ENCODE measurements at regions not wholly inside any gene's neighbourhood (a gene's known extent, or its start where the extent isn't known, plus 50 kb on each side); places are given as distances from the start of the nearest gene placed in this dataset.
"Not testable (repeated sequence)": the region's sequence is repeated elsewhere in the genome, so short reads cannot be mapped to it uniquely, and the experiment has no call there.

GRCh38 chr1:30165116-30165515 lies 558.3 kb downstream of the MATN1 start:
- H3K27me3 Mint-ChIP-seq, result peaks cover 22 to 51% of the 10 kb centered on the region in 2 donors
- DNase-seq (no peak), ATAC-seq (replicated peaks) (no peak)
- H3K36me3 Mint-ChIP-seq, result no peaks in the 10 kb centered on the region
- no peak overlapping the region for H3K27ac Mint-ChIP-seq
- H3K9me3 Mint-ChIP-seq, result peaks cover 0 to 2% of the 10 kb centered on the region in 2 donors
- no peaks in the 10 kb centered on the region for H3K4me1 Mint-ChIP-seq
- H3K4me3 Mint-ChIP-seq, result no peak overlapping the region

- Mint-ChIP-seq H3K4me3 (no peak overlapping the region), H3K27ac (no peak overlapping the region), H3K27me3 (peaks cover 22 to 51% of the 10 kb centered on the region in 2 donors), H3K4me1 (no peaks in the 10 kb centered on the region), H3K36me3 (no peaks in the 10 kb centered on the region), H3K9me3 (peaks cover 0 to 2% of the 10 kb centered on the region in 2 donors)
- ATAC-seq (replicated peaks) (no peak), DNase-seq (no peak)
These were observed 558.7 kb downstream of the MATN1 start for GRCh38 chr1:30164693-30165092.

GRCh38 chr1:30162565-30162964 lies 560.8 kb downstream of the MATN1 start:
- H3K9me3 Mint-ChIP-seq, result no peaks in the 10 kb centered on the region
- peaks cover 26 to 59% of the 10 kb centered on the region in 2 donors for H3K27me3 Mint-ChIP-seq
- no peaks in the 10 kb centered on the region for H3K36me3 Mint-ChIP-seq
- ATAC-seq (replicated peaks) (no peak), DNase-seq (no peak)
- no peak overlapping the region for H3K27ac Mint-ChIP-seq
- H3K4me3 Mint-ChIP-seq, result no peak overlapping the region
- no peaks in the 10 kb centered on the region for H3K4me1 Mint-ChIP-seq

DNA sequence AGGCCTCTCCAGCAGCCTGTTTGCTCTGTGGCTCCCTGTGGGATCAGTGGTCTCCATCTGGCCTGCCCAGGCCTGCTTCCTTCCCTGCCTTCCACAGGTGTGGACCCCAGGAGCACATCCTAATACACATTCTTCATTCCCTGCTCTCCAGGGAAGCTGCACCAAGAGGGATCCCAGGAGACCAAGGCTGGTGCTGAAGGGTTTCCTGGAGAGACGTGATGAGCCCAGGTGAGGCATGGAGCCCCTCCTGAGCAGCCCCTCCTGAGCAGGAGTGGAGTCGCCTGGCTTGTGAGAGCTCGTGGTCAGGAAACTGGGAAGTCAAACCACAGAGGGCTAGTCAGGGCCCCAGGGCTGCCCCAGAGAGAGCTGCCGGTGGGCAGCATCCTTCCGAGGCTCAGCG lies 561.4 kb downstream of the MATN1 start:
- DNase-seq (no peak), ATAC-seq (replicated peaks) (no peak)
- H3K4me3 Mint-ChIP-seq, result no peak overlapping the region
- H3K36me3 Mint-ChIP-seq, result no peaks in the 10 kb centered on the region
- H3K27ac Mint-ChIP-seq, result no peak overlapping the region
- H3K4me1 Mint-ChIP-seq, result no peaks in the 10 kb centered on the region
- peaks cover 27 to 61% of the 10 kb centered on the region in 2 donors for H3K27me3 Mint-ChIP-seq
- H3K9me3 Mint-ChIP-seq, result no peaks in the 10 kb centered on the region

DNA sequence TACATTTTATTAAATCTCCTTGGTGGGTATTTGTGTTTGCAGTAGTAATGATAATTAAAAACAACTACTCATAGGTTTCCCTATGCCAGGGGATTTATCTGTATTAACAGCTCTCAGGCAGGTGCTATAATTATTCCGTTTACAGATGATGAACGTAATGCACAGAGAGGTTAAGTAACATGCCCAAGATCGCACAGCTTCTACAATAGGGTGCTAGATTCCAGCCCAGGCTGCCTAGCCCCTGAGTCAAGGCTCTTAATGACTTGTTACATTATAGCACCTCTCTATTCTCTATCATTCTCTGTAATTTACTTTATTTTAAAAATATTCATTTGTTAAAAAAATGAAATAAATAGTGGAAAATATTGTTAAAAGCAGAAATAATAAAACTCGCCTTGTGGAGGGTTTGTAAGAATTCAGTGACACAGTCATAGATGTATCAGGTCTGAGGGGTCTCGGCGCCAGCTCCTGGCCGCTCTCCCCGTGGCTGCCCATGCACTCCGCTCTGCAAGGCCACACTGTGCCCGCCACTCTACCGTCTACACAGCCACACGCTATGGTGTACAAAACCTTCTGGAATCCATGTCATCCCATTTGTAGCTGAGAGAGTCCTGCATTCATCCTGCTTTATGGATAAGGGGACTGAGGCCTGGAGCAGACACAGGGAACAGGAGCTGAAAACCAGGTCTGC lies 562.2 kb downstream of the MATN1 start:
- H3K4me3 Mint-ChIP-seq, result no peak overlapping the region
- H3K9me3 Mint-ChIP-seq, result peaks cover 0 to 1% of the 10 kb centered on the region in 2 donors
- no peaks in the 10 kb centered on the region for H3K36me3 Mint-ChIP-seq
- no peaks in the 10 kb centered on the region for H3K4me1 Mint-ChIP-seq
- H3K27me3 Mint-ChIP-seq, result peaks cover 31 to 61% of the 10 kb centered on the region in 2 donors
- H3K27ac Mint-ChIP-seq, result no peak overlapping the region
- DNase-seq, result no peak
- no peak for ATAC-seq (replicated peaks)

- H3K9me3 Mint-ChIP-seq, result peaks cover 0 to 8% of the 10 kb centered on the region in 2 donors
- H3K27me3 Mint-ChIP-seq, result peaks cover 24 to 55% of the 10 kb centered on the region in 2 donors
- peaks cover 0 to 2% of the 10 kb centered on the region in 2 donors for H3K36me3 Mint-ChIP-seq
- H3K4me1 Mint-ChIP-seq, result no peaks in the 10 kb centered on the region
- ATAC-seq (replicated peaks) (no peak), DNase-seq (no peak)
- no peak overlapping the region for H3K4me3 Mint-ChIP-seq
- H3K27ac Mint-ChIP-seq, result no peak overlapping the region
These were observed 564.4 kb downstream of the MATN1 start for GRCh38 chr1:30159015-30159414.

DNA sequence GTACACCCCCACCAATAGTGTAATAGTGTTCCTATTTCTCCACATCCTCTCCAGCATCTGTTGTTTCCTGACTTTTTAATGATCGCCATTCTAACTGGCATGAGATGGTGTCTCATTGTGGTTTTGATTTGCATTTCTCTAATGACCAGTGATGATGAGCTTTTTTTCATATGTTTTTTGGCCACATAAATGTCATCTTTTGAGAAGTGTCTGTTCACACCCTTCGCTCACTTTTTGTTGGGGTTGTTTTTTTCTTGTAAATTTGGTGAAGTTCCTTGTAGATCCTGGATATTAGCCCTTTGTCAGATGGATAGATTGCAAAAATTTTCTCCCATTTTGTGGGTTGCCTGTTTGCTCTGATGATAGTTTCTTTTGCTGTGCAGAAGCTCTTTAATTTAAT lies 567.7 kb downstream of the MATN1 start:
- not testable (repeated sequence) for H3K27ac Mint-ChIP-seq; ATAC-seq (replicated peaks); H3K4me1 Mint-ChIP-seq; H3K36me3 Mint-ChIP-seq; H3K4me3 Mint-ChIP-seq; DNase-seq
- peaks cover 9 to 32% of the 10 kb centered on the region in 2 donors for H3K27me3 Mint-ChIP-seq
- H3K9me3 Mint-ChIP-seq, result peaks cover 11 to 12% of the 10 kb centered on the region in 2 donors

GRCh38 chr1:30155253-30155652 lies 568.1 kb downstream of the MATN1 start:
- ATAC-seq (replicated peaks); H3K27ac Mint-ChIP-seq; H3K4me3 Mint-ChIP-seq: not testable (repeated sequence)

DNA sequence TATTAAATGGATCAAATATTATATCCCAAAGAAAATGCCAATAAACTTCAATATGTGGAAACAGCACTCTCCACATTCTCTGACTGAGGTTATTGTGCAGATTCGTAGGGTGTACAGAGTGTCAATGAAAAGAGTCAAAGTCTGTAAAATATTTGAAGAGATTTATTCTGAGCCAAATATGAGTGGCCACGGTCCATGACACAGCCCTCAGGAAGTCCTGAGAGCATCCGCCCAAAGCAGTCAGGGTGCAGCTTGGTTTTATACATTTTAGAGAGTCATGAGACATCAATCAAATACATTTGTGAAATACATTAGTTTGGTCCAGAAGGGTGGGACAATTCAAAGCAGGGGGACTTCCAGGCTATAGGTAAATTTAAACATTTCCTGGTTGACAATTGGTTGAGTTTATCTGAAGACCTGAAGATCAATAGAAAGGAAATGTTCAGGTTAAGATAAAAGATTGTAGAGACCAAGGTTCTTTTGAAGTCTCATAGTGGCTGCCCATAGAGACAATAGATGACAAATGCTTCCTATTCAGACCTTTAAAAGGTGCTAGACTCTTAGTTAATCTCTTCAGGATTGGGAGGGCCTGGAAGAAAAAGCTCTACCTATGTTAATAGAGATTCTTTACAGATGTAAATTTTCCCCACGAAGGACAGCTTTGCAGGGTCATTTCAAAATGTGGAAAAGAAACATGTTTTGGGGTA lies 569.5 kb downstream of the MATN1 start:
- no peak overlapping the region for H3K27ac Mint-ChIP-seq
- no peaks in the 10 kb centered on the region for H3K4me1 Mint-ChIP-seq
- ATAC-seq (replicated peaks), result no peak
- no peak overlapping the region for H3K4me3 Mint-ChIP-seq
- peaks cover 7 to 31% of the 10 kb centered on the region in 2 donors for H3K27me3 Mint-ChIP-seq
- H3K9me3 Mint-ChIP-seq, result peaks cover 11 to 12% of the 10 kb centered on the region in 2 donors
- no peak for DNase-seq
- peaks cover 0 to 2% of the 10 kb centered on the region in 2 donors for H3K36me3 Mint-ChIP-seq

More at GRCh38 chr1:30155253-30155652, 568.1 kb downstream of the MATN1 start:
- H3K36me3 Mint-ChIP-seq, H3K4me1 Mint-ChIP-seq, DNase-seq: not testable (repeated sequence)
- peaks cover 11 to 12% of the 10 kb centered on the region in 2 donors for H3K9me3 Mint-ChIP-seq
- peaks cover 9 to 32% of the 10 kb centered on the region in 2 donors for H3K27me3 Mint-ChIP-seq

DNA sequence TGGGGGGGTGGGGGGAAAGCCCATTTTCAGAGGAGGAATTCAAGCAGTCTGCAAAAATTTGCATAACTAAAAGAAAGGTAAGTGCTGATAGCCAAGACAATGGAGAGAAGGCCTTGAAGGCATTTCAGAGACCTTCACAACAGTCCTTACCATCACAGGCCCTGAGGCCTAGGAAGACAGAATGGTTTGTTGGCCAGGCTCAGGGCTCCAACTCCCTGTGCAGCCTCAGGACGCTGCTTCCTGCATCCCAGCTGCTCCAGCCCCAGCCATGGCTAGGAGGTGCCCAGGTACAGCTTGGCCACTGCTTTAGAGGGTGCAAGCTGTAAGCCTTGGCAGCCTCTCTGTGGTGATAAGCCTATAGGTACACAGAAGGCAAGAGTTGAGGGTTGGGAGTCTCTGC lies 571.6 kb downstream of the MATN1 start:
- DNase-seq, result no peak
- no peak for ATAC-seq (replicated peaks)
- H3K27me3 Mint-ChIP-seq, result peaks cover 9 to 16% of the 10 kb centered on the region in 2 donors
- H3K27ac Mint-ChIP-seq, result no peak overlapping the region
- H3K4me3 Mint-ChIP-seq, result no peak overlapping the region
- no peaks in the 10 kb centered on the region for H3K4me1 Mint-ChIP-seq
- peaks cover 11 to 12% of the 10 kb centered on the region in 2 donors for H3K9me3 Mint-ChIP-seq
- peaks cover 0 to 2% of the 10 kb centered on the region in 2 donors for H3K36me3 Mint-ChIP-seq

GRCh38 chr1:30151119-30151518 lies 572.3 kb downstream of the MATN1 start:
- H3K27me3 Mint-ChIP-seq, result peaks cover 11 to 16% of the 10 kb centered on the region in 2 donors
- ATAC-seq (replicated peaks), result no peak

DNA sequence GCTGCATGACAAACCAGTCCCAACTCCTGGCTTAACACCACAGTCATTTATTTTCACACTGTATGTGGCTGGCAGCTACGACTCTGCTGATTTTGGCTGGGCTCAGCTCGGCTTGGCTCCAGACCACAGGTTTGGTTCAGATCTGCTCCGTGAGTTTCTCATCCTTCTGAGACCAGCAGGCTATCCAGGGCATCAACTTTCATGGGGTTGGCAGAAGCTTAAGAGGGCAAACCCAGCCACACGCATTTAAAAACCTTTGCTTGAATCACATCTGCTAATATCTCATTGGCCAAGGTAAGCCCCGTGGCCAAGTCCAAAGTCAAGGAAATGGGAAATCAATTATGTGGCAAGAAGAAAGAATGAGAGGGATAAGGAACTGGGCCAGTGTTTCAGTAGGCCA lies 574.2 kb downstream of the MATN1 start:
- Mint-ChIP-seq H3K27me3 (peaks cover 19 to 24% of the 10 kb centered on the region in 2 donors), H3K27ac (no peak overlapping the region), H3K4me3 (no peak overlapping the region), H3K9me3 (peaks cover 5 to 11% of the 10 kb centered on the region in 2 donors), H3K4me1 (no peaks in the 10 kb centered on the region), H3K36me3 (no peaks in the 10 kb centered on the region)
- DNase-seq, result no peak
- no peak for ATAC-seq (replicated peaks)

More at GRCh38 chr1:30151119-30151518, 572.3 kb downstream of the MATN1 start:
- Mint-ChIP-seq H3K9me3 (peaks cover 11% of the 10 kb centered on the region in 2 donors), H3K27ac (no peak overlapping the region), H3K4me3 (no peak overlapping the region), H3K4me1 (no peaks in the 10 kb centered on the region), H3K36me3 (peaks cover 0 to 2% of the 10 kb centered on the region in 2 donors)
- no peak for DNase-seq

- no peak overlapping the region for H3K4me3 Mint-ChIP-seq
- H3K27ac Mint-ChIP-seq, result no peak overlapping the region
- H3K36me3 Mint-ChIP-seq, result no peaks in the 10 kb centered on the region
- no peak for DNase-seq
- no peaks in the 10 kb centered on the region for H3K4me1 Mint-ChIP-seq
- peaks cover 19 to 27% of the 10 kb centered on the region in 2 donors for H3K27me3 Mint-ChIP-seq
- peaks cover 10 to 11% of the 10 kb centered on the region in 2 donors for H3K9me3 Mint-ChIP-seq
- ATAC-seq (replicated peaks), result no peak
These were observed 574.7 kb downstream of the MATN1 start for GRCh38 chr1:30148676-30149075.

DNA sequence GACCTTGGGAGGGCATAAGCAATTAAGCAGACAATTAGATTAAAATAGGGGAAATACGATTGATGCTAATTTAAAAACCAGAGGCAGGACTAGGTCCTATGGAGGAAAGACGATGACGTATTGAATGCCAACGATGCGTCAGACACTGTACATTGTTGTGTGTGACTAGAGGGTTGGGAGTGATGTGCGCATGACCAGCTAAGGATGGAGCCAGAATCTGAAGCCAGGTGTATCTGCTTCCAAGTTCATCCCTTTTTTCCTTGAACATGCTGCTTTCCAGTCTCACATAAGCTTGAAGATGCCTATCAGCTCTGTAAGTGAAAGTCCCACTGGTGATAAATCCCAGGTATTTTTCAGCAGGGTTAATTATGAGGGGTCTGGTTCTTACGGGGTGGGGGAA lies 576.2 kb downstream of the MATN1 start:
- Mint-ChIP-seq H3K27ac (no peak overlapping the region), H3K27me3 (peaks cover 19 to 27% of the 10 kb centered on the region in 2 donors), H3K9me3 (peaks cover 7 to 11% of the 10 kb centered on the region in 2 donors), H3K36me3 (no peaks in the 10 kb centered on the region), H3K4me3 (no peak overlapping the region), H3K4me1 (no peaks in the 10 kb centered on the region)
- DNase-seq (no peak), ATAC-seq (replicated peaks) (no peak)

- H3K4me1 Mint-ChIP-seq, result no peaks in the 10 kb centered on the region
- no peaks in the 10 kb centered on the region for H3K36me3 Mint-ChIP-seq
- peaks cover 21 to 27% of the 10 kb centered on the region in 2 donors for H3K27me3 Mint-ChIP-seq
- H3K9me3 Mint-ChIP-seq, result peaks cover 5 to 10% of the 10 kb centered on the region in 2 donors
- no peak for DNase-seq
- no peak overlapping the region for H3K27ac Mint-ChIP-seq
- H3K4me3 Mint-ChIP-seq, result no peak overlapping the region
- no peak for ATAC-seq (replicated peaks)
These were observed 576.9 kb downstream of the MATN1 start for GRCh38 chr1:30146448-30146847.
